CD14-positive monocyte (primary cell): ENCODE measurements at regions not wholly inside any gene's neighbourhood (a gene's known extent, or its start where the extent isn't known, plus 50 kb on each side); places are given as distances from the start of the nearest gene placed in this dataset.

Source experiments
- DNase-seq, 3 donors: peaks; one replicate each; pipeline ENCODE4 v3.0.0-alpha.2; 2011 to 2022
- H2AFZ ChIP-seq: 2 replicates; pipeline ENCODE4 v1.6.0; 2012; ENCODE audit warnings: mild to moderate bottlenecking, low read depth, low read length, inconsistent platforms; ENCODE audit not compliant: insufficient read depth, poor library complexity, severe bottlenecking
- H3K27ac ChIP-seq, 2 donors: 1 replicate in 1 of 2; 2 replicates in 1 of 2; pipeline ENCODE4 v1.5.1; 2012 to 2013; ENCODE audit warnings: low read length in 2 of 2, control low read depth in 1 of 2, inconsistent platforms in 1 of 2, low read depth in 1 of 2, mild to moderate bottlenecking in 1 of 2
- H3K27me3 ChIP-seq, 2 donors: one replicate each; pipeline versions ENCODE4 v1.6.0 to v1.6.1; 2011 to 2013; ENCODE audit warnings: low read length in 2 of 2; ENCODE audit not compliant: control insufficient read depth in 2 of 2, insufficient read depth in 2 of 2
- H3K36me3 ChIP-seq, 2 donors: replicated peaks in 1 of 2; 1 replicate in 1 of 2; 2 replicates in 1 of 2; pipeline versions ENCODE4 v1.5.1 to v1.6.1; 2012 to 2013; ENCODE audit warnings: low read length in 2 of 2, control low read depth in 1 of 2, inconsistent platforms in 1 of 2, mild to moderate bottlenecking in 1 of 2; ENCODE audit not compliant: insufficient read depth in 2 of 2, control insufficient read depth in 1 of 2
- H3K4me1 ChIP-seq, 2 donors: 1 replicate in 1 of 2; 2 replicates in 1 of 2; pipeline versions ENCODE4 v1.5.1 to v1.6.1; 2012 to 2013; ENCODE audit warnings: low read length in 2 of 2, control low read depth in 1 of 2, inconsistent platforms in 1 of 2, mild to moderate bottlenecking in 1 of 2, moderate library complexity in 1 of 2; ENCODE audit not compliant: insufficient read depth in 2 of 2, control insufficient read depth in 1 of 2
- H3K4me2 ChIP-seq: replicated peaks from 2 replicates; pipeline ENCODE3; 2012; ENCODE audit warnings: low read length, moderate library complexity, mild to moderate bottlenecking; ENCODE audit not compliant: poor library complexity, severe bottlenecking; ENCODE audit errors: extremely low read depth
- H3K4me3 ChIP-seq, 3 experiments: fragments of 200-600 bp in 1 of 3; sonication (generic) in 1 of 3; replicated peaks in 1 of 3; 1 replicate in 2 of 3; 2 replicates in 1 of 3; pipeline ENCODE4 v1.5.1; 2011 to 2013; ENCODE audit warnings: low read length in 3 of 3, mild to moderate bottlenecking in 3 of 3, control low read depth in 2 of 3, low read depth in 2 of 3, inconsistent platforms in 1 of 3, moderate library complexity in 1 of 3
- H3K79me2 ChIP-seq: 2 replicates; pipeline ENCODE4 v1.6.0; 2012; ENCODE audit warnings: mild to moderate bottlenecking, control low read depth, inconsistent platforms, low read length, moderate library complexity; ENCODE audit not compliant: insufficient read depth
- H3K9ac ChIP-seq: 2 replicates; pipeline ENCODE4 v1.6.0; 2017; ENCODE audit warnings: low read length, mild to moderate bottlenecking; ENCODE audit not compliant: insufficient read depth, poor library complexity, severe bottlenecking
- H3K9me3 ChIP-seq, 2 donors: replicated peaks in 1 of 2; 1 replicate in 1 of 2; 2 replicates in 1 of 2; pipeline versions ENCODE4 v1.5.1 to v1.6.1; 2012 to 2013; ENCODE audit warnings: low read length in 2 of 2, control low read depth in 1 of 2; ENCODE audit not compliant: control insufficient read depth in 1 of 2, insufficient read depth in 1 of 2
- H4K20me1 ChIP-seq: 2 replicates; pipeline ENCODE4 v1.6.0; 2012; ENCODE audit warnings: mild to moderate bottlenecking, low read length, control low read depth, moderate library complexity; ENCODE audit not compliant: insufficient read depth
- H3K27ac Mint-ChIP-seq, 7 donors: one replicate each; pipeline ENCODE4 v1.8.0; 2020; ENCODE audit warnings: mild to moderate bottlenecking in 7 of 7, mixed read lengths in 7 of 7, moderate library complexity in 6 of 7, inconsistent platforms in 2 of 7
- H3K27me3 Mint-ChIP-seq, 3 donors: one replicate each; pipeline ENCODE4 v1.8.0; 2021 to 2022; ENCODE audit warnings: low read depth in 3 of 3, mild to moderate bottlenecking in 3 of 3, mixed read lengths in 3 of 3, moderate library complexity in 3 of 3, inconsistent platforms in 1 of 3
- H3K36me3 Mint-ChIP-seq, 2 donors: one replicate each; pipeline ENCODE4 v1.8.0; 2020; ENCODE audit warnings: mixed read lengths in 2 of 2, inconsistent platforms in 1 of 2, mild to moderate bottlenecking in 1 of 2
- H3K4me1 Mint-ChIP-seq: one replicate; pipeline ENCODE4 v1.8.0; 2020; ENCODE audit warnings: mild to moderate bottlenecking, mixed read lengths
- H3K4me3 Mint-ChIP-seq, 2 donors: one replicate each; pipeline ENCODE4 v1.8.0; 2020; ENCODE audit warnings: mild to moderate bottlenecking in 2 of 2, mixed read lengths in 2 of 2, moderate library complexity in 1 of 2
- H3K9me3 Mint-ChIP-seq, 7 donors: one replicate each; pipeline ENCODE4 v1.8.0; 2020 to 2022; ENCODE audit warnings: mixed read lengths in 7 of 7, mild to moderate bottlenecking in 6 of 7, moderate library complexity in 6 of 7, inconsistent platforms in 2 of 7
- WGBS: methylation state at CpG from one replicate; pipeline ENCODE4 v1.1.5; 2013; ENCODE audit warnings: missing lambda C conversion rate; ENCODE audit not compliant: insufficient coverage; 5-methylcytosine and 5-hydroxymethylcytosine counted together
- intact Hi-C, 2 donors: fragments of 100-400 bp; cut with micrococcal nuclease; formaldehyde crosslinking; loops; one replicate each; pipeline versions ENCODE4 v1.15.0 to v1.15.1; 2023
- TF ChIP-seq, protein P1 (sequence below): fragments of 200-600 bp; IDR thresholded peaks from one replicate; pipeline ENCODE4 v1.8.0; 2022; ENCODE audit warnings: antibody characterized with exemption, mild to moderate bottlenecking

DNA sequence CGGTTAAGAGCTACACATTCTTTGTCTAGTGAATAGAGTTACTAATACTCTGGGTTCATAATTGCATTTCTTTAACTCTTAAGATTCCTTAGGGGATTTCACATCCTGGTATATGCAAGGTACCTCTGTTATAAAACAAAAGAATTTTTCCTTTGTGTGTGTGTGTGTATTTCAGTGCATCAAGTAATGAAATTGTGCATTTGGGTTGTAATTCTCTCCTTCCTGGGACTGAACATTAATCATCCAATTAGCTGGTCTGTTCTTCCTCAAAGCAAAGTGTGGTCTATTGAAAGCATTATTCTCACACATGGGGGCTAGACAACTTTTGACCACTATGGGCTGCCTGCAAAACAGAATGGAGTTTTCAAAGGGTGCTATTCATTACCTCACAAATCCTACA is 74.0 kb downstream of the ZC3H11B start:
- peaks cover 0 to 5% (median 0%) of the 10 kb centered on the region in 7 donors for H3K9me3 Mint-ChIP-seq
- H3K36me3 Mint-ChIP-seq = no peaks in the 10 kb centered on the region
- peaks cover 0 to 6% (median 1%) of the 10 kb centered on the region in 3 donors for H3K27me3 Mint-ChIP-seq
- no peak overlapping the region for H3K4me3 Mint-ChIP-seq
- H3K27me3 ChIP-seq = peaks cover 0 to 5% of the 10 kb centered on the region in 2 donors
- H3K27ac ChIP-seq = no peak overlapping the region
- H3K4me1 ChIP-seq = no peaks in the 10 kb centered on the region
- no peaks in the 10 kb centered on the region for H3K36me3 ChIP-seq
- H3K4me2 ChIP-seq = no peak overlapping the region
- no peak overlapping the region for H3K4me3 ChIP-seq
- no peak overlapping the region for H3K27ac Mint-ChIP-seq
- no peaks in the 10 kb centered on the region for H3K79me2 ChIP-seq
- TF ChIP-seq, protein P1, sequence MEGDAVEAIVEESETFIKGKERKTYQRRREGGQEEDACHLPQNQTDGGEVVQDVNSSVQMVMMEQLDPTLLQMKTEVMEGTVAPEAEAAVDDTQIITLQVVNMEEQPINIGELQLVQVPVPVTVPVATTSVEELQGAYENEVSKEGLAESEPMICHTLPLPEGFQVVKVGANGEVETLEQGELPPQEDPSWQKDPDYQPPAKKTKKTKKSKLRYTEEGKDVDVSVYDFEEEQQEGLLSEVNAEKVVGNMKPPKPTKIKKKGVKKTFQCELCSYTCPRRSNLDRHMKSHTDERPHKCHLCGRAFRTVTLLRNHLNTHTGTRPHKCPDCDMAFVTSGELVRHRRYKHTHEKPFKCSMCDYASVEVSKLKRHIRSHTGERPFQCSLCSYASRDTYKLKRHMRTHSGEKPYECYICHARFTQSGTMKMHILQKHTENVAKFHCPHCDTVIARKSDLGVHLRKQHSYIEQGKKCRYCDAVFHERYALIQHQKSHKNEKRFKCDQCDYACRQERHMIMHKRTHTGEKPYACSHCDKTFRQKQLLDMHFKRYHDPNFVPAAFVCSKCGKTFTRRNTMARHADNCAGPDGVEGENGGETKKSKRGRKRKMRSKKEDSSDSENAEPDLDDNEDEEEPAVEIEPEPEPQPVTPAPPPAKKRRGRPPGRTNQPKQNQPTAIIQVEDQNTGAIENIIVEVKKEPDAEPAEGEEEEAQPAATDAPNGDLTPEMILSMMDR = no peak
- intact Hi-C loops = no loop called here
- no peak overlapping the region for H3K9ac ChIP-seq
- H2AFZ ChIP-seq = no peak overlapping the region
- no CpG with 5 or more reads among the region's 1 CpG for WGBS
- no peak for DNase-seq
- H4K20me1 ChIP-seq = no peaks in the 10 kb centered on the region
- no peaks in the 10 kb centered on the region for H3K9me3 ChIP-seq
- no peaks in the 10 kb centered on the region for H3K4me1 Mint-ChIP-seq

GRCh38 chr1:219537223-219537631 is 75.7 kb downstream of the ZC3H11B start:
- intact Hi-C loops = no loop called here
- peaks cover 1 to 3% (median 3%) of the 10 kb centered on the region in 3 donors for H3K27me3 Mint-ChIP-seq
- H2AFZ ChIP-seq = no peak overlapping the region
- no peaks in the 10 kb centered on the region for H3K36me3 ChIP-seq
- H3K27ac Mint-ChIP-seq = no peak overlapping the region
- H3K4me2 ChIP-seq = no peak overlapping the region
- H3K9me3 ChIP-seq = no peaks in the 10 kb centered on the region
- no peaks in the 10 kb centered on the region for H3K79me2 ChIP-seq
- TF ChIP-seq, protein P1 = no peak
- no peak overlapping the region for H3K4me3 ChIP-seq
- no peak overlapping the region for H3K4me3 Mint-ChIP-seq
- WGBS = no CpG with 5 or more reads among the region's 2 CpGs
- H4K20me1 ChIP-seq = no peaks in the 10 kb centered on the region
- peaks cover 0 to 5% of the 10 kb centered on the region in 2 donors for H3K27me3 ChIP-seq
- no peak for DNase-seq
- H3K9ac ChIP-seq = no peak overlapping the region
- H3K36me3 Mint-ChIP-seq = no peaks in the 10 kb centered on the region
- H3K4me1 Mint-ChIP-seq = no peaks in the 10 kb centered on the region
- peaks cover 0 to 5% (median 1%) of the 10 kb centered on the region in 7 donors for H3K9me3 Mint-ChIP-seq
- H3K27ac ChIP-seq = no peak overlapping the region
- H3K4me1 ChIP-seq = no peaks in the 10 kb centered on the region
